GDM1 (cell line): ENCODE measurements at regions not wholly inside any gene's neighbourhood (a gene's known extent, or its start where the extent isn't known, plus 50 kb on each side); places are given as distances from the start of the nearest gene placed in this dataset.

Experiments used
- DNase-seq: peaks from one replicate; lab custom pipeline; 2025; lab: John Stamatoyannopoulos, UW

DNA sequence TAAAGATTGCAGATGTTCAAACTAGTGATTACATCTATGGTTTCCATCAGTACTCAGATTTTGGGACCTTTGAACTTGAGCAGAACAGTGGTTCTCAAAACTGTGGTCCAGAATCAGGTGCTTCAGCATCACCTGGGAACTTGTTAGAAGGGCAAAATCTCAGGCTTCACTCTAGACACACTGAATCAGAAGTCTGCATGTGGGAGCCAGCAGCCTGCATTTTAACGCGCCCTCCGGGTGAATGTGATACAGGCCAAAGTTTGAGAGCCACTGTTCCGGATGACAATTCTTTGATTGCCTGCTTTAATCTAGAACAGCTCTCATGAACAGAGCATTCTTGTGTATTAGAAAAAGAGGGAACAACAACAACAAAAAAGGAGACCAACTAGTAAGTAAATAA lies 261.7 kb downstream of the GPD2 start:
- no peak for DNase-seq

DNA sequence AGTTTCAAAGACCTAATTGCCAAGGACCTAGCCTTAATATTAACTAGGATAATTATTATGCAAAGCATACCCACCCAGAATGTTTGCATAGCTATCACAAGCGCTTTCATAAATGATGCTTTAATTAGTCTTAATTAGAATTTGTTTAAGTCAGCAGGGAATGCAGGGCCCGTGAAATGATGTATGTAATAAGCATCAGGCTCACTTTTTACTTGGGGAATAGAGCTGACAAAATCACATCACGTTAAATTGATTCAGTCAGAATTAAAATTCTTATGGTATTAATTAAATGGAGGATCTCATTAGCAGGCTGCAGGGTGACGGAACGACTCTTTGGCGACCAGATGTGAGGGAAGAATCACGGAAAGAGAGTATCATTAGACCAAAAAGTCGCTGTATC lies 264.5 kb downstream of the GPD2 start:
- no peak for DNase-seq

DNA sequence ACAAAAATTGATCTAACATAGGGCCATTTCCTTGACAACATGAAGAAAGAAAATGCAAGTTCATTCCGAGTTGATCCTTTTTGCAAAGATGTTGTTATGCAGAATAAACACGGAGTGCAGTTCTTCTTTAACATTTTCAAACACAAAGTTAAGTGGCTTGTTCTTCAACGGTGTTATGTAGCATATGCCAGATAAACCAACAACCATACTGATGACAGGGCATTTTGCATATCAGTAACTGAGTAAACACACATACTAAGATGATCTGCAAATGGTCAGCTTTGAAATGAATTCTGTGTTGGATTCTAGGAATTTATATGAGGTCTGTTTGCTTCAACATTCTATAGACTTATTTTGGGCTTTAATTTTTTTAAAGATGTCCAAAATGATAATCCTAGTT lies 266.4 kb downstream of the GPD2 start:
- DNase-seq = no peak

GRCh38 chr2:156703642-156704041 lies 267.5 kb downstream of the GPD2 start:
- DNase-seq = no peak

- DNase-seq = no peak
These were observed 268.0 kb downstream of the GPD2 start for GRCh38 chr2:156704132-156704531.

GRCh38 chr2:156704617-156705016 lies 268.4 kb downstream of the GPD2 start:
- DNase-seq = no peak

DNA sequence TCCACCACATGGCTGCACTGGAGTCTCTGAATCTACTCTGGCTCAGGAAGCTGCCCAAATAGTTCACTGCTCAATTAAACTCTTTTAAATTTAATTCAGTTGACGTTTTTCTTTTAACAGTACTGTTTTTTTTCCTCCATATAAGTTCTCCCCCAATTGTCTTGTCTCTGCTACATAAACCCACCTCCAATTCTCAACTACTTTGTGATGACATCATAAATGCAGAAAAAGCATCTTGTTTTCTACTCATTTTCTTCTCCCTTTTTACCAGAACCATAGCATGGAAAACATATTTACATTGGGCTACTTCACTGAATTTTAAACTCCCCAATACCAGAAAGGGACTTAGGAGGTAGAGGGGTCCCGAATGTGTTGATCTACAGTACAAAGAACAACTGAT lies 270.4 kb downstream of the GPD2 start:
- no peak for DNase-seq

DNA sequence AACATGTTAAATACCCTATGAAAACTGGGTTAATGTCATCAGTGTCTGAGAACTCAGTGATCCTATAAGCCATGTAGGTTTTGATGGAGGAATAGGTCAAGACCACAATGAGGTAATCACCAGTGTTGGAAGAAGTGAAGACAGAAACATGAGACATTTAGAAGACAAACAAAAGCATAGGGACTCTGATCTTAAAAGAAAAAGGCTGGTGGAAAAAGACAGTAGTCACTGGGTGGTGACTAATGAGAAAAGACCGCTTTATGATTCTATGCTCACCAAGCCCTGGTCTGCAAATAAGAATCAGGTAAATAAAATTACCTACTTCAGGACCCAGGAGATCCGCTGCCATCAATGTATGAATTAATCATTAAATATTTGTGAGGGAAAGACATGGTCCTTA lies 271.9 kb downstream of the GPD2 start:
- DNase-seq = no peak

GRCh38 chr2:156709091-156709490 lies 272.9 kb downstream of the GPD2 start:
- DNase-seq = no peak

DNA sequence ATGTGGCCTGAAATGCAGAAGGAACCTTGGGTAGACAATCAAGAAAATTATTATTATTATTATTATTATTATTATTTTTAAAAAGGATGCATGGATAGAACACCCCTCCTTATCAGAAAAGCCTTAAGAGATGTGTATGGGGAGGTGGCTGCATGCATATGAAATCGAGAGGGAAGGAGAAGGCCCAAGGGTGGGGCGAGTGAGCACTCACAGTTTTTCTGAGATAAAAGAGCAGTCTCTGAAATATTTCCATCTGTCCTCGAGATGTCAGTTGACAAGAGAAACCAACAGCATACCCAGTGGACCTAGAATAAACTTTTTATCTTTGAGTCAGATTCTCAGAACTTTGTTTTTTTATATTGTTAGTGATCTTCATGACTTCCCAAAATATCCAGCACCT lies 282.9 kb downstream of the GPD2 start:
- no peak for DNase-seq

- DNase-seq = no peak
These were observed 291.7 kb downstream of the GPD2 start for GRCh38 chr2:156727867-156728266.

GRCh38 chr2:156728328-156728727 lies 292.1 kb downstream of the GPD2 start:
- no peak for DNase-seq

GRCh38 chr2:156731506-156731905 lies 295.3 kb downstream of the GPD2 start:
- DNase-seq = no peak

DNA sequence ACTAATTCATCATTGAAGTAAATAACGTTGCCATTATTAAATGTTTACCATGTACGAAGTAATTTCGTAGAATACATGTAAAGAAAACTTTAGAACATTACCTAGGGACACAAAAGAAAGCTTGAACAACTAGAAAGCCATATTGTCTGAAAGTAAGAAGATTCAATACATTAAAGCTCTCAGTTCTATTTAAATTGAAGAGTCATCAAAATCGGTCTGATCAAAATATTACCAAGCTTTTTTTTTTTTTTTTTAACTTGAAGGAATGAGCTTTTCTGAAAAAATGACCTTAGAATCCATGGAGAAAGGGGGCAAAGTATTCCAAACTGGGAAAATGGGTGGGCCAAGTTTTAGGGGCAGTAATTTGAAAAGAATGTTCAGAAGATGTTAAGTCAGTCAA lies 300.8 kb downstream of the GPD2 start:
- DNase-seq = no peak

GRCh38 chr2:156739301-156739700 lies 303.1 kb downstream of the GPD2 start:
- no peak for DNase-seq

DNA sequence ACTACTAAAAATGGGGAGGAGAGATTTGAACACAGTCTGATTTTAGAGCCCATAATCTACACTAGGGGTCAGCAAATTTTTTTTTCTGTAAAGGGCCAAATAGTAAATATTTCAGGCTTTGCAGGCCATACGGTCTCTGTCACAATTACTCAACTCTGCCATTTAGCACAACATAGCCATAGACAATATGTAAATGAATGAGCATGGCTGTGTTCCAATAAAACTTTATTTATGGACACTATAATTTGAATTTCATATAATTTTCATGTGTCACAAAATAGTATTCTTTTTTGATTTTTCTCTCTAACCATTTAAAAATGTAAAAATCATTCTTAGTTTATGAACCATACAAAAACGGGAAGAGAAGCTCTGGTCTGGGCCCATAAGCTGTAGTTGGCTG lies 309.4 kb downstream of the GPD2 start:
- no peak for DNase-seq

GRCh38 chr2:156748221-156748620 lies 312.0 kb downstream of the GPD2 start:
- DNase-seq = no peak

DNA sequence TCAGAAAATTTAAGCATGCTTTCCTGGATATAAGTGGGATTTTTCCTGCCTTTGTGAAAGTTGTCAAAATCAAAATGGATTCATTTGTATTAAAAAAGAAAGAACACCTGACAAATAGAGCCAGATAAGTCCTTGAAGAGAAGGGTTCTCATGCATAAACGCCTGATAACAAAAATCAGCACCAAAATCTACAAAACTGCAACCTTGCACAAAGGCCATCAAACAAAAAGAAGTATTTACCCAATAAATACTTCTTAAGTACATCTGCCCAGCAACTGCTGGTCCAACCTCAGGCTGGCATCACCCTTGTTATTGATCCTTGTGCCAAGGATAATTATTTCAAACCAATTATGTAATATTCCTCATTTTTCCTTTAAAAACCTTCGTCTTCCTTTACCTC lies 315.9 kb downstream of the GPD2 start:
- DNase-seq = no peak

DNA sequence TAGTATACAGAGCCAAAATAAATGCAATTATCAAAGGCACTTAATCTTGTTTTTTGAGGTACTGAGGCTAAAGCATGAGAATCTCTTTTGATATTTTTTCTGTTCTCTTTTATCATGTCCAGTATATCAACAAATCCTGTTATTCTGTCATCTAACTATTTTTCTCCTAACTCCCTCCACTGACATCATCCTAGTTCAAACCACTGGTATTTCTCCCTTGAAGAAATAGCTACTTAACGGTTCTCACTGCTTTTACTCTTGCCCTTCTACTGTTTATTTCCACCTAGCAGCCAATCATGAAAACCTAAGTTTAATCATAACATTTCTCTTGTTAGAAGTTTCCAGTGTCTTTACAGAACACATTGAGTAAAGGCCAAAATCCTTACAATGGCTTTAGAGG lies 317.6 kb downstream of the GPD2 start:
- DNase-seq = no peak

- no peak for DNase-seq
These were observed 320.3 kb downstream of the GPD2 start for GRCh38 chr2:156756516-156756915.

- DNase-seq = no peak
These were observed 327.0 kb downstream of the GPD2 start for GRCh38 chr2:156763174-156763573.

GRCh38 chr2:156765043-156765442 lies 328.9 kb downstream of the GPD2 start:
- DNase-seq = no peak

GRCh38 chr2:156765450-156765849 lies 329.3 kb downstream of the GPD2 start:
- DNase-seq = no peak

DNA sequence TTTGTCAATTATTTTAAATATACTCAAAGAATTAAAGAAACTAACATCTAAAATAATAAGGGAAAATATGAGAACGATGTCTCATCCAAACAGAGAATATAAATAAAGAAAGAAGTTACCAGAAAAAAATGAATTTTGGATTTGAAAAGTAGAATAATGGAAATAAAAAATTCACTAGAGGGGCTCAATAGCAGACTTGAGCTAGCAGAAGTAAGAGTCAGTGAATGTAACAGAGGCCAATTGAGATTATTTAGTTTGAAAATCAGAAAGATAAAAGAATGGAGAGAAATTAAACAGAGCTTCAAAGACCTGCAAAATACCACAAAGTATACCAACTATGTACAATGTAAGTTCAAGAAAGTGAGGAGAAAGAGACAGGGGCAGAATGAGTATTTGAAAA lies 333.6 kb downstream of the GPD2 start:
- DNase-seq = no peak

- DNase-seq = no peak
These were observed 342.7 kb downstream of the GPD2 start for GRCh38 chr2:156778916-156779315.
